H1 (cell line): ENCODE measurements at regions not wholly inside any gene's neighbourhood (a gene's known extent, or its start where the extent isn't known, plus 50 kb on each side); places are given as distances from the start of the nearest gene placed in this dataset.

Source experiments
- CTCF ChIA-PET: fragments of 300-600 bp; sonication (Branson Sonifier 250); formaldehyde crosslinking; loops from one replicate; lab custom pipeline; 2021; ENCODE audit not compliant: partially characterized antibody; lab: Charles Lee
- POLR2A ChIA-PET: fragments of 300-600 bp; sonication (Branson Sonifier 250); formaldehyde crosslinking; loops from one replicate; lab custom pipeline; 2021; ENCODE audit warnings: inconsistent platforms; ENCODE audit not compliant: partially characterized antibody; lab: Charles Lee
- DNase-seq, 2 experiments: peaks; one replicate each; pipeline versions ENCODE4 v3.0.0 to v3.0.0-alpha.2; 2010 to 2022; ENCODE audit warnings: low spot score in 2 of 2, low read depth in 1 of 2, mixed read lengths in 1 of 2
- FAIRE-seq: peaks from 2 replicates; lab custom pipeline; 2011; peaks lifted over from hg19 to GRCh38; lab: Jason Lieb, UNC
- H2AFZ ChIP-seq: 2 replicates; pipeline ENCODE4 v1.8.1; 2012; ENCODE audit warnings: low read length, inconsistent platforms
- H2AK5ac ChIP-seq: 2 replicates; pipeline ENCODE4 v1.6.1; 2013; ENCODE audit warnings: low read depth, low read length
- H2BK120ac ChIP-seq: replicated peaks from 2 replicates; pipeline ENCODE3; 2013; ENCODE audit warnings: low read depth, low read length, inconsistent platforms
- H2BK12ac ChIP-seq: 2 replicates; pipeline ENCODE4 v1.6.1; 2013; ENCODE audit warnings: low read depth, low read length
- H2BK15ac ChIP-seq: 2 replicates; pipeline ENCODE4 v1.6.1; 2013; ENCODE audit warnings: low read length
- H2BK20ac ChIP-seq: 2 replicates; pipeline ENCODE4 v1.6.1; 2013; ENCODE audit warnings: low read length
- H2BK5ac ChIP-seq: 2 replicates; pipeline ENCODE4 v1.6.1; 2013; ENCODE audit warnings: low read depth, low read length
- H3K14ac ChIP-seq: 2 replicates; pipeline ENCODE4 v1.6.1; 2013; ENCODE audit warnings: inconsistent platforms; ENCODE audit not compliant: insufficient read length
- H3K18ac ChIP-seq: 2 replicates; pipeline ENCODE4 v1.6.1; 2013; ENCODE audit warnings: low read length; ENCODE audit errors: extremely low read depth
- H3K23ac ChIP-seq: 2 replicates; pipeline ENCODE4 v1.6.1; 2013; ENCODE audit warnings: inconsistent platforms; ENCODE audit not compliant: insufficient read length
- H3K23me2 ChIP-seq: 2 replicates; pipeline ENCODE4 v1.6.1; 2013; ENCODE audit warnings: low read depth, low read length
- H3K27ac ChIP-seq: 2 replicates; pipeline ENCODE4 v1.6.1; 2011; ENCODE audit warnings: low read depth, low read length, inconsistent platforms
- H3K27me3 ChIP-seq, 4 experiments: replicated peaks in 1 of 4; 1 replicate in 1 of 4; 2 replicates in 3 of 4; pipeline versions ENCODE4 v1.6.1 to v1.8.1; 2011 to 2013; ENCODE audit warnings: low read length in 3 of 4, mild to moderate bottlenecking in 3 of 4, inconsistent platforms in 2 of 4, mixed read lengths in 2 of 4, moderate library complexity in 1 of 4; ENCODE audit not compliant: control insufficient read depth in 3 of 4, insufficient read depth in 3 of 4; ENCODE audit errors: extremely low read depth in 1 of 4
- H3K36me3 ChIP-seq, 4 experiments: 2 replicates each; pipeline versions ENCODE4 v1.6.1 to v1.8.1; 2011 to 2013; ENCODE audit warnings: mild to moderate bottlenecking in 4 of 4, low read length in 3 of 4, moderate library complexity in 2 of 4, control low read depth in 1 of 4, inconsistent platforms in 1 of 4; ENCODE audit not compliant: insufficient read depth in 4 of 4, control insufficient read depth in 2 of 4
- H3K4ac ChIP-seq: replicated peaks from 2 replicates; pipeline ENCODE3; 2013; ENCODE audit warnings: low read length, low read depth, mixed read lengths, inconsistent platforms; ENCODE audit not compliant: insufficient read length
- H3K4me1 ChIP-seq, 4 experiments: replicated peaks in 1 of 4; 1 replicate in 1 of 4; 2 replicates in 3 of 4; pipeline versions ENCODE4 v1.6.1 to v1.8.1; 2011 to 2013; ENCODE audit warnings: low read length in 3 of 4, inconsistent platforms in 2 of 4, mixed read lengths in 1 of 4; ENCODE audit not compliant: insufficient read depth in 4 of 4, control insufficient read depth in 3 of 4
- H3K4me2 ChIP-seq, 2 experiments: 2 replicates each; pipeline versions ENCODE4 v1.6.1 to v1.8.1; 2011 to 2013; ENCODE audit warnings: low read depth in 2 of 2, low read length in 2 of 2, control low read depth in 1 of 2, inconsistent platforms in 1 of 2, mild to moderate bottlenecking in 1 of 2; ENCODE audit not compliant: insufficient read depth in 1 of 2
- H3K4me3 ChIP-seq, 4 experiments: fragments of 200-600, 300-600 bp in 1 of 4; sonication (generic), shearing (Covaris generic), sonication (Bioruptor Twin) in 1 of 4; 2 replicates each; pipeline versions ENCODE4 v1.5.1 to v1.8.1; 2011 to 2016; ENCODE audit warnings: low read length in 4 of 4, low read depth in 3 of 4, control low read depth in 2 of 4, inconsistent platforms in 2 of 4, mild to moderate bottlenecking in 2 of 4, mixed read lengths in 1 of 4, moderate library complexity in 1 of 4; ENCODE audit not compliant: insufficient read depth in 2 of 4; ENCODE audit errors: extremely low read depth in 1 of 4
- H3K56ac ChIP-seq: replicated peaks from 2 replicates; pipeline ENCODE3; 2013; ENCODE audit warnings: low read depth, mild to moderate bottlenecking, mixed read lengths, low read length, inconsistent platforms; ENCODE audit not compliant: insufficient read length
- H3K79me1 ChIP-seq: 2 replicates; pipeline ENCODE4 v1.6.1; 2013; ENCODE audit warnings: low read depth, low read length, control low read depth
- H3K79me2 ChIP-seq, 2 experiments: 2 replicates each; pipeline versions ENCODE4 v1.6.1 to v1.8.1; 2012 to 2013; ENCODE audit warnings: low read length in 2 of 2, mild to moderate bottlenecking in 2 of 2, inconsistent platforms in 1 of 2; ENCODE audit not compliant: insufficient read depth in 2 of 2, control insufficient read depth in 1 of 2
- H3K9ac ChIP-seq, 4 experiments: replicated peaks in 1 of 4; 1 replicate in 1 of 4; 2 replicates in 3 of 4; pipeline versions ENCODE4 v1.6.1 to v1.8.1; 2011 to 2013; ENCODE audit warnings: low read depth in 3 of 4, low read length in 3 of 4, control low read depth in 2 of 4, mild to moderate bottlenecking in 2 of 4, moderate library complexity in 2 of 4, inconsistent platforms in 1 of 4; ENCODE audit errors: extremely low read depth in 1 of 4
- H3K9me3 ChIP-seq, 2 experiments: 2 replicates each; pipeline versions ENCODE4 v1.6.1 to v1.8.1; 2012 to 2013; ENCODE audit warnings: mild to moderate bottlenecking in 2 of 2, moderate library complexity in 2 of 2, control low read depth in 1 of 2, inconsistent platforms in 1 of 2, low read depth in 1 of 2, low read length in 1 of 2, mixed read lengths in 1 of 2; ENCODE audit not compliant: insufficient read depth in 2 of 2
- H4K20me1 ChIP-seq, 2 experiments: replicated peaks in 1 of 2; 2 replicates each; pipeline versions ENCODE3 to v1.8.1; 2011 to 2013; ENCODE audit warnings: inconsistent platforms in 2 of 2, low read length in 2 of 2, mild to moderate bottlenecking in 1 of 2; ENCODE audit not compliant: insufficient read depth in 2 of 2, control insufficient read depth in 1 of 2
- H4K5ac ChIP-seq: 2 replicates; pipeline ENCODE4 v1.6.1; 2013; ENCODE audit warnings: low read length, low read depth, mixed read lengths, inconsistent platforms; ENCODE audit not compliant: insufficient read length
- H4K8ac ChIP-seq: 2 replicates; pipeline ENCODE4 v1.8.0; 2013; ENCODE audit warnings: mild to moderate bottlenecking, moderate library complexity, low read length, inconsistent platforms; ENCODE audit not compliant: insufficient read depth; ENCODE audit errors: extremely low read depth
- H4K91ac ChIP-seq: replicated peaks from 2 replicates; pipeline ENCODE3; 2013; ENCODE audit warnings: low read length, mixed read lengths, inconsistent platforms; ENCODE audit not compliant: insufficient read length
- BCL11A ChIP-seq, 2 experiments: IDR thresholded peaks; one replicate each; pipeline ENCODE4 v1.6.1; 2011; ENCODE audit warnings: low read depth in 2 of 2, low read length in 2 of 2, mild to moderate bottlenecking in 2 of 2
- EGR1 ChIP-seq: IDR thresholded peaks from 2 replicates; pipeline ENCODE4 v1.6.1; 2011; ENCODE audit warnings: low read depth, low read length, borderline replicate concordance
- HDAC6 ChIP-seq: IDR thresholded peaks from one replicate; pipeline ENCODE4 v1.7.1; 2012; ENCODE audit warnings: low read depth, mild to moderate bottlenecking, inconsistent platforms, low read length, moderate library complexity
- KDM1A ChIP-seq: fragments of 200-600, 300-600 bp; sonication (generic); IDR thresholded peaks from 2 replicates; pipeline ENCODE4 v1.7.1; 2016; ENCODE audit warnings: mild to moderate bottlenecking, low read length, borderline replicate concordance
- ZNF274 ChIP-seq: IDR thresholded peaks from 2 replicates; pipeline ENCODE4 v1.7.0; 2012; ENCODE audit warnings: low read length, borderline replicate concordance; ENCODE audit errors: extremely low read depth
- TF ChIP-seq, protein P1 (sequence below): IDR thresholded peaks from 2 replicates; pipeline ENCODE4 v1.6.1; 2011; ENCODE audit warnings: low read depth, mild to moderate bottlenecking, low read length; ENCODE audit not compliant: insufficient read depth
- TF ChIP-seq, protein P2 (sequence below): IDR thresholded peaks from 2 replicates; pipeline ENCODE4 v1.6.1; 2012; ENCODE audit warnings: inconsistent platforms

DNA sequence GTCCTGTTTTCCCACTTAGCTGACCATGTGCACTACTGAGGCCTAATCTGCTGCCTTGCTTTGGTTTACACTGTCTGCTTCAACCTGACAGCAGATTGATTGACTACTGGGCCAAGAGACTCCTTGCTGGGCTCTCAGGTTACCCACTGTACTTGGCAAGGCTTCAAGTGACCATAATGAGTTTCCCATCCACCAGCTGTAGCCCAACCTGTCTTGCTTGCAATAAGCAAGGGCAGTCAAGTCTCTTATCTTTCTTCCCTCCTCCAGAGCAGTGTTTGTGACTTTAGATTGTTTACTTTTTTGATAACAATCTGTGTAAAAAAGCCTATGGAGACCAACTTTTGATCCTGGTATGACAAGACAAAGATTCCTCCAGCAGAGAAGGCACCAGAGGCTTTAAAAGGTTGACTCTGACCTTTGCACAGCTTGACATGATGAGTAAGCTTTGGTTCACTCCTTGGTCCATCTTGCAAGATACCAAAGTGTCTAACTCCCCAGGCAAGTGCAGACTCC, 912.3 kb upstream of the SEMA6A start:
- Histone ChIP-seq H3K36me3 (no peaks in the 10 kb centered on the region), H4K5ac (no peak overlapping the region), H3K23me2 (no peaks in the 10 kb centered on the region), H2BK15ac (no peak overlapping the region), H3K79me1 (no peaks in the 10 kb centered on the region), H3K23ac (no peak overlapping the region), H3K18ac (no peak overlapping the region), H3K4ac (no peak overlapping the region), H4K20me1 (no peaks in the 10 kb centered on the region), H3K79me2 (no peaks in the 10 kb centered on the region), H3K9me3 (no peaks in the 10 kb centered on the region), H2BK120ac (no peak overlapping the region), H2AFZ (no peak overlapping the region), H3K14ac (no peak overlapping the region), H3K4me3 (no peak overlapping the region), H2BK5ac (no peak overlapping the region), H3K27me3 (no peaks in the 10 kb centered on the region), H2AK5ac (no peak overlapping the region), H2BK20ac (no peak overlapping the region), H3K56ac (no peak overlapping the region), H4K8ac (no peak overlapping the region), H3K9ac (no peak overlapping the region; a peak in 1 of 7 replicates), H3K27ac (no peak overlapping the region), H3K4me1 (no peaks in the 10 kb centered on the region), H3K4me2 (no peak overlapping the region), H4K91ac (no peak overlapping the region), H2BK12ac (no peak overlapping the region)
- TF ChIP-seq EGR1 = no peak
- TF ChIP-seq, protein P1, sequence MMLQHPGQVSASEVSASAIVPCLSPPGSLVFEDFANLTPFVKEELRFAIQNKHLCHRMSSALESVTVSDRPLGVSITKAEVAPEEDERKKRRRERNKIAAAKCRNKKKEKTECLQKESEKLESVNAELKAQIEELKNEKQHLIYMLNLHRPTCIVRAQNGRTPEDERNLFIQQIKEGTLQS = no peak
- no peak for TF ChIP-seq ZNF274
- TF ChIP-seq HDAC6 = no peak
- TF ChIP-seq KDM1A = no peak
- TF ChIP-seq, protein P2, sequence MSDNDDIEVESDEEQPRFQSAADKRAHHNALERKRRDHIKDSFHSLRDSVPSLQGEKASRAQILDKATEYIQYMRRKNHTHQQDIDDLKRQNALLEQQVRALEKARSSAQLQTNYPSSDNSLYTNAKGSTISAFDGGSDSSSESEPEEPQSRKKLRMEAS = no peak
- no peak for TF ChIP-seq BCL11A (IDR thresholded peaks at IDR 0.05; ENCODE audit: low read depth in 2 of 2, low read length in 2 of 2)
- CTCF ChIA-PET = interaction anchor here (0.6 to 2.0 kb wide), 3 partner anchors 12 to 1039 kb away, joined by 3 to 4 read pairs (median 3); no protein-coding TSS in a partner anchor
- POLR2A ChIA-PET = no interaction called here
- DNase-seq (no peak), FAIRE-seq (no peak)
